ENCODE measurements at regions not wholly inside any gene's neighbourhood (a gene's known extent, or its start where the extent isn't known, plus 50 kb on each side); places are given as distances from the start of the nearest gene placed in this dataset.

- no peaks in the 10 kb centered on the region for H3K9me3 ChIP-seq (replicated peaks; ENCODE audit: control insufficient read depth, insufficient read depth, low read length)
- 59% methylated on average over 5 of the region's 5 CpGs for WGBS (ENCODE audit: insufficient coverage, insufficient replicate concordance, low lambda C conversion rate, missing lambda C conversion rate)
- SMC1A ChIA-PET (ENCODE audit: uncharacterized antibody, unreplicated experiment), result no interaction called here
- H3K79me2 ChIP-seq (ENCODE audit: control insufficient read depth, insufficient read depth, low read length), result no peaks in the 10 kb centered on the region
- no peak overlapping the region for H3K4me2 ChIP-seq (ENCODE audit: control insufficient read depth, insufficient read depth)
- POLR2A ChIA-PET, result no interaction called here
- H3K36me3 ChIP-seq (ENCODE audit: control insufficient read depth in 2 of 2, insufficient read depth in 2 of 2, low read length in 1 of 2), result no peaks in the 10 kb centered on the region
- no peak overlapping the region for H2AFZ ChIP-seq (ENCODE audit: control insufficient read depth, low read depth, low read length)
- intact Hi-C loops (cut with micrococcal nuclease; ENCODE audit: unreplicated experiment) (no loop called here), in situ Hi-C loops (cut with MboI) (no loop called here)
- H4K20me1 ChIP-seq (ENCODE audit: control insufficient read depth, insufficient read depth), result no peaks in the 10 kb centered on the region
- BruUV-seq (replicated peaks), result no TSS peak
- RAD21 ChIA-PET (ENCODE audit: unreplicated experiment), result no interaction called here
- H3K9ac ChIP-seq (ENCODE audit: control insufficient read depth, insufficient read depth, low read length), result no peak overlapping the region
- ATAC-seq (no peak), FAIRE-seq (no peak), DNase-seq (ENCODE audit: low read depth, low spot score) (no peak)
- H3K27ac ChIP-seq (ENCODE audit: control insufficient read depth, insufficient read depth), result no peak overlapping the region
- no peak overlapping the region for H3K4me3 ChIP-seq
- CTCF ChIA-PET, result no interaction called here
- no peak for TF ChIP-seq CHD4 (IDR thresholded peaks at IDR 0.05)
- no peak for TF ChIP-seq MYC (IDR thresholded peaks at IDR 0.05; ENCODE audit: insufficient read depth, insufficient read length, insufficient replicate concordance, low read length, severe bottlenecking)
- no peak for TF ChIP-seq REST (IDR thresholded peaks at IDR 0.05; ENCODE audit: low read depth, low read length)
- no peak for TF ChIP-seq E4F1 (IDR thresholded peaks at IDR 0.05; ENCODE audit: borderline replicate concordance, partially characterized antibody)
- TF ChIP-seq CBFB (IDR thresholded peaks at IDR 0.05; ENCODE audit: low read depth), result no peak
- no peak for TF ChIP-seq TCF7 (IDR thresholded peaks at IDR 0.05; ENCODE audit: borderline replicate concordance)
- no peak for TF ChIP-seq SMARCA5 (IDR thresholded peaks at IDR 0.05)
- no peak for TF ChIP-seq DPF2 (IDR thresholded peaks at IDR 0.05)
- TF ChIP-seq FOXM1 (IDR thresholded peaks at IDR 0.05; ENCODE audit: low read depth, low read length), result no peak
- no peak for TF ChIP-seq FOXK2 (IDR thresholded peaks at IDR 0.05)
- no peak for TF ChIP-seq NFYB (IDR thresholded peaks at IDR 0.05; ENCODE audit: insufficient read depth, low read depth, low read length)
- TF ChIP-seq SMAD5 (IDR thresholded peaks at IDR 0.05; ENCODE audit: low read depth), result no peak
- no peak for TF ChIP-seq SRF (IDR thresholded peaks at IDR 0.05; ENCODE audit: low read depth in 2 of 2, low read length in 2 of 2)
- no peak for TF ChIP-seq TAF1 (IDR thresholded peaks at IDR 0.05; ENCODE audit: borderline replicate concordance, low read depth, low read length)
- no peak for TF ChIP-seq MEF2A (IDR thresholded peaks at IDR 0.05; ENCODE audit: insufficient read depth, low read depth, low read length)
- no peaks in the 10 kb centered on the region for H3K27me3 ChIP-seq (replicated peaks in 1 of 2; ENCODE audit: control insufficient read depth in 2 of 2, insufficient read depth in 2 of 2, low read length in 1 of 2)
- no peaks in the 10 kb centered on the region for H3K4me1 ChIP-seq (ENCODE audit: control insufficient read depth, insufficient read depth, low read length)
Measured at GRCh38 chr12:18979401-18980126, 150.0 kb upstream of the PLEKHA5 start.

Data from GM12878 (cell line).